Omental fat pad (tissue), 3 donors: ENCODE measurements at regions not wholly inside any gene's neighbourhood (a gene's known extent, or its start where the extent isn't known, plus 50 kb on each side); places are given as distances from the start of the nearest gene placed in this dataset.
A peak's percentile ranks its signal among the peaks of the same experiment; 100 is the strongest.

Experiments used
- ATAC-seq: fragments of 150-250 bp; one replicate; pipeline ENCODE4 v1.9.1; 2016; ENCODE audit warnings: mild to moderate bottlenecking, moderate library complexity; ENCODE audit not compliant: low FRiP score
- DNase-seq: peaks from one replicate; pipeline ENCODE4 v3.0.0-alpha.2; 2019; ENCODE audit warnings: low spot score
- TF ChIP-seq, protein P1 (sequence below), 3 donors: fragments of 450-650 bp; IDR thresholded peaks; one replicate each; pipeline ENCODE4 v1.5.1; 2016 to 2017; ENCODE audit warnings: antibody characterized with exemption in 3 of 3, mild to moderate bottlenecking in 3 of 3, moderate library complexity in 2 of 3

DNA sequence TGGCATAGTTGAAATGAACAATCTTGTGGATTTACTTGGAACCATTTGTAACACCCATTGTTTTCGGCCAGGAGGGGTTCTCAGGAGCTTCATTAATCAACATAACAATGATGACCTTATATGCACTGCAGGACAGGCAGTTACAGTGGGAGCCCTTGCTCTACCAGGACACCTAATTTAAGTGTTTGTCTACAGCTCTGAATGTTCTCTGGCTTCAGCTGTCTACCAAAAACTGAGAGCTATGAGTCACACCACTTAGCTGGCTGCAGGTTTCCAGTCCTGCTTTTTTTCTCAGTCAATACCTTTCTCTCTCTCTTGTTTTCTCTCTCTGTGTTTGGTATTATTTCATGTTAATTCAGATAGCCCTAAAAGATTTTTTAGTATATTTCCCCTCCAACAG lies 105.4 kb upstream of the MBNL2 start:
- ATAC-seq (peak; percentile 39), DNase-seq (no peak)
- TF ChIP-seq, protein P1, sequence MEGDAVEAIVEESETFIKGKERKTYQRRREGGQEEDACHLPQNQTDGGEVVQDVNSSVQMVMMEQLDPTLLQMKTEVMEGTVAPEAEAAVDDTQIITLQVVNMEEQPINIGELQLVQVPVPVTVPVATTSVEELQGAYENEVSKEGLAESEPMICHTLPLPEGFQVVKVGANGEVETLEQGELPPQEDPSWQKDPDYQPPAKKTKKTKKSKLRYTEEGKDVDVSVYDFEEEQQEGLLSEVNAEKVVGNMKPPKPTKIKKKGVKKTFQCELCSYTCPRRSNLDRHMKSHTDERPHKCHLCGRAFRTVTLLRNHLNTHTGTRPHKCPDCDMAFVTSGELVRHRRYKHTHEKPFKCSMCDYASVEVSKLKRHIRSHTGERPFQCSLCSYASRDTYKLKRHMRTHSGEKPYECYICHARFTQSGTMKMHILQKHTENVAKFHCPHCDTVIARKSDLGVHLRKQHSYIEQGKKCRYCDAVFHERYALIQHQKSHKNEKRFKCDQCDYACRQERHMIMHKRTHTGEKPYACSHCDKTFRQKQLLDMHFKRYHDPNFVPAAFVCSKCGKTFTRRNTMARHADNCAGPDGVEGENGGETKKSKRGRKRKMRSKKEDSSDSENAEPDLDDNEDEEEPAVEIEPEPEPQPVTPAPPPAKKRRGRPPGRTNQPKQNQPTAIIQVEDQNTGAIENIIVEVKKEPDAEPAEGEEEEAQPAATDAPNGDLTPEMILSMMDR (IDR thresholded peaks at IDR 0.05): no peak

DNA sequence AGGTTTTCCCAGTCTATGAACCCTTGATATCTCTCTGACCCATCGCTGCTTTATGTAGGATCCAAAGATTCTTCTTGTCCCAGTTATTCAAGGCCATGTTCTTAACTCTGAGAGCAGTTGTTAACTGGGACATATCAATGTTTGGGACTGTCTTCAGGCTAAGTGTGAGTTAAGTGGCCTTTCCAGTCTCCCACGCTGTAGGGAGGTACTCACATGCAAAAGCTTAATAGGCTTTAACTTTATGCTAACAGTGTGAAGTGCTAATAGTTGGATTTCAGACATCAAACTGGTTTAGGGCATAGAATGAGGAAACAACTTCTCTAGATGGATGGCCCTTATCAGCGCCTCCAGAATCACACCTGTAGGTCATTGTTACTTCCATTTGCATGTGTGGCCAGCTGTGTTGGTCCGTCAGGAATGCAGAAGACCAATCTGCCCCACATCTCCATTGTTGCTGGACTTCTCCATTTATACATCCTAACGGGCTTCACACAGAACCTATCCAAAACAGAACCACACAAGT lies 104.7 kb upstream of the MBNL2 start:
- no peak for DNase-seq
- ATAC-seq: no peak
- TF ChIP-seq, protein P1 (IDR thresholded peaks at IDR 0.05): no peak

DNA sequence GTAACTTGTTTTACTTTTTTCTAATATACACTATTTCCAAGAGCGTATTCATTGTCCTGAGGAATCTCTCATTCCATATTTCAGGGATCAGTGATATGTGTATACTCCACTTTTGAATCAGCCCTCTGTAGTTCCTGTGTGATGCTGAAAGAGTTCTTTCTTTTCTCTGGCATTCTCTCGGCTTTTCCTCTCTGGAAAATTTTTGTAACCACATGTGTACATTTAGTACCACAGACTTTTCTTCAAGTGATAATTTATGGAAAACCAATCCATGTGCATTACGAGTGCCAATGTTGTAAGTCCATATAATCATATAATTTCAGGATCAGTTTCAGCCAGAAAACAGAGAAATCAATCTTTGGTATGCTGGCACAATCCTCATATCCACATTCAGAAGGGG lies 102.2 kb upstream of the MBNL2 start:
- TF ChIP-seq, protein P1 (IDR thresholded peaks at IDR 0.05): no peak
- ATAC-seq: no peak
- DNase-seq: no peak

DNA sequence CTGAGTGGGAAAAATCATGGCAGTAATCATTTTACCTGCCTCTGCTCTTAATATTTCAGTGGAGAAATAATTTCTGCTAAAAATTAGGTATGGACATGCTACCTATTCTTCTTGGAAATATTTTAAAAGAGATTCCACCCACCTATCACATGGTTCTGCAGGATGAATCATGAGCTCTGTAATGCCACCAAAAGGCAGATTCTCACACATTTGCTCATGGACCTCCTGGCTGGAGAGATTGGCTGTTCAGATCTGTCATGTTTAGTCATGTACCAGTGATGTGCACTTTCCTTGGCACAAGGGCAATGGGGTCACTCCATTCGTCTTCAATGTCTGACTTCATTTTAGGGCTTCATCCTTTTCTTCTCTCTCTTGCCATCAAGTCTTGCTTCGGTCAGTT lies 101.8 kb upstream of the MBNL2 start:
- TF ChIP-seq, protein P1 (IDR thresholded peaks at IDR 0.05): no peak
- no peak for ATAC-seq
- no peak for DNase-seq

DNA sequence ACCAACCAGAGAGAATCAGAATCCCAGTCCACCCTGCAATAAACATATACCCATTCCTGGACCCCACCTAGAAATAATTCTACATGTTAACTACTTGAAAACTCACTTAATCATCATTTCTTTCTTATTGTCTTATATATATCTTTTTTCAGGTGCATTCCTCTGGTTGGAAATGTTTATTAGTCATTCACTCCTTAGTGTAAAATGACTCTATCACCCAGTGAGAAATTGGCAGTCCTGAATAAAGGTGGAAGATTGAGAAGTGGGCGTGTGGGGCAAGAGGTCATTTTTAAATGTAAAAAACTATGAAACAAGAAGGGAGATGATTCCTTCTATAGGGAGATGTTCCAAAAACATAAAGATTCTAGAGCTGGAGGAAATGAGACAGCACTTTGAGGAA lies 101.2 kb upstream of the MBNL2 start:
- ATAC-seq (no peak), DNase-seq (no peak)
- TF ChIP-seq, protein P1 (IDR thresholded peaks at IDR 0.05): no peak

DNA sequence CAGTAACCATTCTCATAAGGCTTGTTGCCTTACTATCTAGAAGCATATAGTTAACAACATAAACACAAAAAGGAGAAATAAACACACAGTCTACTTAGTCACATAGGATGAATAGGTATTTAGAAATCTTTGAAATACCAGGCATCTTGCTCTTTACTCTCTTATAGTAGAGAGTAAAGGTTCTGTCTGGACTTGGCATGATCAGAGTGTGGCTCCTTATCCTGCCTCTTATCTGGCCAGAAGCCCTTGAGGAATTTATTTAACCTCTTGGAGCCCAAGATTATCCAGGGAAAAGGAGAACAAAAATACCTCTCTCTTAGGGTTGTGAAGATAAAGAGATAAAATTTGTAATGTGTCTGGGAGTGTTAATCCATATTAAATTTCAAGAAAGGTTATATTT lies 100.2 kb upstream of the MBNL2 start:
- no peak for ATAC-seq
- TF ChIP-seq, protein P1 (IDR thresholded peaks at IDR 0.05): no peak
- DNase-seq: no peak

DNA sequence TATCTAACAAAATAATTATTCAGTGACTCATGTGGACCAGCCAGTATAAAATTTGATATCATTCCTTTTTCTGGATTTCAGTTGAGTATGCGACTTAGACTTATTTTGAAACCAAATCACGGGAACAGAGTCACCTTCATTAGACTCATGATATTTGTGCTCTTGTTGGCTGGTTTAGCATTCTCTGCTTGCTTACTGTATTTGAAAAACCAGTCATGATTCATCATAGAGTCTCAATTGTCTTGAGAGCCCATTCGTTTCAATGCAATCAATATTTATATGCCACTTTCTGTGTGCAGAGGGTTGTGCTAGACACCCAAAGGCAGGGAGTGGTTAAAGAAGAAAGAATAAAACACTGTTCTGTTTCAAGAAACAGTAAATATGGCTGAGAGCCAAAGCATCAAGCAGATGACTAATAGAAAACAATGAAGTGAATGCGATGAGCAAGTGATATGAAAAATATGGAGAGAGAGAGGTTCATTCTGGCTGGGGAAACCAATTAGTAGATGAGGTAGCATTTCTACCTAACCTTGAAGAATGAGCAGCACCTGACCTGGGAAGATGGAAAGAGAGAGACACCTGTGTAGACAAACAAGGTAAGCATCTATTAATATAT lies 99.6 kb upstream of the MBNL2 start:
- TF ChIP-seq, protein P1 (IDR thresholded peaks at IDR 0.05): no peak
- DNase-seq (no peak), ATAC-seq (no peak)
